GM08714 (cell line): ENCODE measurements at regions not wholly inside any gene's neighbourhood (a gene's known extent, or its start where the extent isn't known, plus 50 kb on each side); places are given as distances from the start of the nearest gene placed in this dataset.

ENCODE experiments used
- H3K4me3 ChIP-seq: fragments of 200-500 bp; sonication (Bioruptor generic); 2 replicates; pipeline ENCODE4 v1.5.1; 2014; ENCODE audit warnings: mild to moderate bottlenecking, low read length, inconsistent platforms
- ZNF274 ChIP-seq: IDR thresholded peaks from 2 replicates; pipeline ENCODE4 v1.6.1; 2012; ENCODE audit warnings: mild to moderate bottlenecking, low read depth, low read length

DNA sequence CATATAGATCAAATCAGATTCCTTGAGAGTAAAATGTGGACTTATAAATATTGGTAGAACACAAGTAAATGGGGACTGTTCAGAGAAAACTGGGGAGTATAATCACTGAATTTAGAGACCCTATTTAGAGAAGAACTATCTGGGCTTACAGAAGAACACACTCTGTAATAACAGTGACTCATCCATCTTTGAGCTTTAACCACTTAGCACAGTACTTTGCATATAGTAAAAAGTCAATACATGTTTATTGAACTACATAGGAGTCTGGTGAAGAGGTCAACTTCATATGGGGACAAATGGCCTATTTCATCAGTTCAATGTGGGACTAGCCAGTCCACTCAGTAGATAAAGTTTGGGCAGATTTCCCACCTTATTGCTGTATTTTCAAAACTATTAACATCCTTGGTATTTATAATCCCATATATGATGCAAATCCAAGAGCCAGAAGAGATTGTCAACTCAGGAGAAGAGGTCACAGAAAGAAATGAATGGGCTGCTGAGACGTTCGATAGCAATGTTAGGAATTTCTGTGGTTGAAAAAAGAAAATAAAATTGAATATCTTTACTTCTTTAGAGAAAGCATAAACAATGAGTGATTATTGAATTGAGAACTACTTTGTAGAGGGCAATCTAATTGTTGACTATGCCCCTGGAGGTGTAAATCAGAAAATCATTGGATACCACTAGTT, 119.3 kb upstream of the CACNA2D1 start:
- TF ChIP-seq ZNF274: no peak
- H3K4me3 ChIP-seq: no peak overlapping the region

DNA sequence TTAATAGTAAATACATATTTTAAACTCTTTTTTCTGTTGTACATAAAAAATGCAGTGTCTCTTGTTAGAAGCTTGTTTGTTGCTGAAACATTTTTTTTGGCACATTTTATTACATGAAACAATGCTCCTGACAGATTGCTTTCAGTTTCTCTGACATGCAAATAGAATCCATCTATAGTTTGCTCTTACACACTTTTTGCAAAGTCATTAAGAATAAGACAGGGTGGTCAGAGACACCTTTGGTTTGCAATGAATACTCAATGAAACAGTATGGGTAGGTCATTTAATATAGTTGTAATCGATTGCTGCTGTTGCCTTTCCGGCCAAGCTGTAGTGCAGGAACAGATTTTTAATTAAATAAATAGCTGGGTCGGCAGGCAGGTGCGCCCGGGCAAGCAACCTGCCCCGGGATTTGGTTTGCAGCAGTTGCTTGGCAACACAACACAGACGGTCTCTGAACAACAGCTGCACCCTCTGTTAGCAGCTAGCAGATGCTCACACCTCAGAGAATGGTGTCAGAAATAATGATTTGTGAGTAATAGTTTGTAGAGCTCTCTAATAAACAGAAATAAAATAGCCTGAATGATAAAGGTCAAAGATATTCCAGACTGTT, 115.7 kb upstream of the CACNA2D1 start:
- peak overlapping the region; percentile 59 for H3K4me3 ChIP-seq

DNA sequence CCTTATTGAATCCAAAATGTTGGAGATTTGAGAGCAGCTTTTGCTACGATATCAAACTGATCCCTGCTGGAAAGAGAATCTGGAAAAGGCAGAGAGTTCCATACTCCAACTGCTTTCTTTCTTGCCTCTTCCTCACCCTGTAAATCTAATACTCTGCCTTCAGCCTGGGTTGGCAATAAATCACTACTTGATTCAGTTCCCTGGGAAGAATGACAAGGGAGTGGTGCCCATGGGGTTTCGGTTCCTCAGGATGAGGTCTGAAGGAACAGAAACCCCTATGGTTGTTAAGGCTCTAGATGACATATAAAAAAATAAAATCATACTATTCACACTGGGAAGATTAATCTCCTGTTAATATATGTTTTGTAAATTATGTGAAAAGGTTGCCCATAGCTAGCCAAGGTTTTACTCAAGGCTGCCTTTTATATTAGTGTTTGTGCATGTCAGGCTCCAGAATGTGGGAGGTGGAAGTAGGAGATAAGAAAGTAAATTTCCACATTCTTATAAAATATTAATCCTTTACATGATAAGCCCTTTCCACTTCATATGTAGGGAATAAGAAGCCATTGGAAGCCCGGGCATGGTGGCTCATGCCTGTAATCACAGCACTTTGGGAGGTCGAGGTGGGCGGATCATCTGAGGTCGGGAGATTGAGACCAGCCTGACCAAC, 106.2 kb upstream of the CACNA2D1 start:
- H3K4me3 ChIP-seq: no peak overlapping the region
- no peak for TF ChIP-seq ZNF274

More for the DNA sequence above, 115.7 kb upstream of the CACNA2D1 start:
- TF ChIP-seq ZNF274: no peak

DNA sequence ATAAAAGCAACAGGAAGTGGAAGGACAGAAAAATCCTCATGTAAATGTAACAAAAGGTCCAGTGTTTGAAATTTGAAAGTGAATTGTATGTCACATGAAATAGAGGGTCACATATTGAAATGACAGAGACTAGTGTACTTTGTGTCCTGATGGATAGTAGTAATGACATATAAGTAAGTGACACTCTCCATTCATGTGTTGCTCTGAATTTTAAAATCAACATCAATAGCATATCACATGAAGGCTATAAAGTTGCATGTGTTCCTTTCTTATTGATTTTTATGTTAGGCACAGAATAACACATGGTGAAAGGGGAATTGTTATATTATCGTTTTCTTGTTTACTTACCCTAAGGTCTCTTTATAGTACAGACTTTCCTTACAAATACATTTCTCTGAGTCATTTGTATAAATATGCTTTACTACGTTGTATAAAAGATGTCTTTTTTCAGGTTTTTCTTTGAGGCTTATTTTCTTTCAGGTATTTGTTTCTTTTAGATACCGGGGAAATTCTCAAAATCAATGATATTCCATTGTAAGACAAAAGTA, 104.6 kb upstream of the CACNA2D1 start:
- no peak overlapping the region for H3K4me3 ChIP-seq
- no peak for TF ChIP-seq ZNF274

DNA sequence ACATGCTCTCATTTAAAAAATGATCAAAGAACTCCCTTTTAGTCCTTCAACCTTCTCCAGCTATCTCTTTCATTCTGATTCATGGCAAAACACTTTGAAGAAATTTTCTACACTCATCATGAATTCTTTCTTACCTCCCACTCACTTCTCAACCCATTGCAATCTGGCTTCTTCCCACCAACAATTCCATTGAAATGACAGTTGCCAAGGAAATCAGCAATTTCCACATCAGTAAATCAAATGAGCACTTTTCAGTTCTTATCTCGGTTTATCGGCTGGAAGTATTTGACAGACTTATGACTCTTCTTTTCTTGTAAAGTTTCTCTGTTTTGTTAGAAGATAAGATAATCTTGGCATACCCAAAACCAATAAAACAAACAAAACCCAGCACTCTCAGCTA, 99.1 kb upstream of the CACNA2D1 start:
- no peak overlapping the region for H3K4me3 ChIP-seq
- no peak for TF ChIP-seq ZNF274

DNA sequence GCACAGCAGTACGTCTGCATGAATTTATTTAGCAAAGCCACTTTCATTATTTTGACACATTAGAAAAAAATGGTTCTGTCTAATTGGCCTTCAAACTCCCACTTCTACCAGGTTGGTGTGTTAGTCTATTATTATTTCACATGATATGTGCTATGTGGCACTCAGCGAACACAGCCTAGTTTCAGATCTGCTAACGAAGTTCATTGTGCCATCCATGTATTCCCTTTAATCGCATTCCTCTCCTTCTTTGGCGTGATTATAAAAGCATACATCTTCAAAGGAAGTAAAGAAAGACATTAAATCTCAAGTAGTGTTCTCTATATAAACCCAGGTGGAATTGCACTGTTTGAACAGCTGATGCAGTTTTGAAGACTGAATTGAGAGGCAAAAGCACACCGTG, 96.4 kb upstream of the CACNA2D1 start:
- no peak for TF ChIP-seq ZNF274

DNA sequence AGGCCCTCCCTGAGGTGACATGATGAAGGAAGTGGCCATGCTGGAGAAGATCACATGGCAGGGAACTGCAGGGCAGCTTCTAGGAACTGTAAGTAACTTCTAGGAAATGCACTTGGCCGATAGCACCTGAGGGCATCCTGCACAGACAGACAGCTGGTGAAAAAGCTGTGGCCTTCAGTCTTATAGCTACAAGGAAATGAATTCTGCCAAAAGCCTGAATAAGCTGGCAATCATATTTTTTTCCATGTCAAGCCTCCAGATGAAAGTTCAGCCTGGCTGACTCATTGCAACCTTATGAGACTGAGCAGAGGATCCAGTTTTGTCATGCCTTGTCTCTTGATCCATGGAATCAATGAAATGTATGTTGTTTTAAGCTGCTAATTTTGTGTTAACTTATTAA, 91.1 kb upstream of the CACNA2D1 start:
- no peak for TF ChIP-seq ZNF274
- no peak overlapping the region for H3K4me3 ChIP-seq

More for the DNA sequence above, 96.4 kb upstream of the CACNA2D1 start:
- no peak overlapping the region for H3K4me3 ChIP-seq

DNA sequence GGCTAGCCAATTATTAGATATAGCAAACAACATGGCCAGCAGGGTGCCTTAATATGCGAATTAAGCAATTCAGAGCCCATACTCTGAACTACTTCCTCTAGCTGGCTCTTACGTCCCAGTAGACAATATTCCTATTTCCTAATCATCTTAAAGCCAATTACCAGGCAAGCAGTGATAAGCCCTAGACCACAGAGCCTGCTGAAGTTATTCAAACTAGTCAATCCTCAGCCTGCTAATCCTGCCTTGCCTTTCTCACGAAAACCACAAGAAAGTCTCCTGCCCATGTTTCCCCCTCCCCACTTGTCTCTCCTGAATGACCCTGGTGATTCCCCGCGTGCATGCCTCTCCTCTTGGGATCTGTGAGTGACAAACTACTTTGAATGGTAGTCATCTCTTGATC, 86.8 kb upstream of the CACNA2D1 start:
- TF ChIP-seq ZNF274: no peak

DNA sequence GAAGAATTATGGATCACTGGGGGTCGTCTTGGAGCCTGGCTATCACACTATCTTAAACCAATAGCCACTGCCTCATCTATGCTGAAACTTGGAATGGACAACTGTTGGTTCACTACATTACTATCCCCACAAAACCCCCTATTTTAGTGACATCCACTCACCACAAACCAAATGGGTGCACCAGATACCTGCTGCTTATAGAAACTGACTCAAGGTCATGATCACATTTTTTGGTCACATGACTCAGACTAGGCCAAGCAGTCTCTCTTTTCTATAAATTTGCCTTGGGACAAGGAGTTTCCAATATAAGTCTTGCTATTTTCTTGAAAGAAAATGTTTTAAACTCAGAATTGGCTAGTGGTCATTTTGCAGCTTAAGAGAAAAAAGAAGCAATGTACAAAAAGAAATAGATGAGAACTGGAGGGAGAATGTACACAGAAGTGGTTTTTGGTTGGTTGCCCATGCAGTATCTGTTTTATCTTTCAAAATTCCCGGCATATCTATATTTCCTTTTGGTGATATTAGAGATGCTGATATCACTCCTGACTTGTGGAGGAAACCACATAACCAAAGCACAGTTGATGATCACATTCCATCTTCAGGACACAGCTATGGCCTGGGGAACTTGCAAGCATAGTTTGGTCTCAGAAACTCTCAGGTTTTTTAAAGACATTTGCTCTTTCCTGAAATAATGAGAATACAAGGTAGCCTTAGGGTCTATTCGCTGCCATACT, 85.2 kb upstream of the CACNA2D1 start:
- TF ChIP-seq ZNF274: no peak
- H3K4me3 ChIP-seq: no peak overlapping the region

More for the DNA sequence above, 86.8 kb upstream of the CACNA2D1 start:
- no peak overlapping the region for H3K4me3 ChIP-seq

DNA sequence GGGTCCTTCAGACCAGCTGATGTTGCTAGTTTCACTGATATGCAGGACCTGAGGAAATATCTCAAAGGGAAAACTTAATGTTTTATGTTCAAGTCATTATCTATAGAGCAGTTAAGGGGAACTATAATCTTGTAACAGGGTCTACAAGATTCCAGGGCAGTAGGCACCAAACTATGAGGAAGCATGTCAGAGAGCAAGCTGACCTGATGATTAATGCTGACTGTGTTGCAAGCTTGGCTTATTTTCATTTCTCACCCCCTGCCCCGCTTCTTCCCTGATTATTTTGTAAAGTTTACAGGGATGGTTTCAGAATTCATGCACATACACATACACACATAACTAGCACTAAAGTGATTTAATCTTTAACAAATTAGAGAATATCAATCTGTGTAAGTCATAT, 84.3 kb upstream of the CACNA2D1 start:
- no peak overlapping the region for H3K4me3 ChIP-seq
- TF ChIP-seq ZNF274: no peak

DNA sequence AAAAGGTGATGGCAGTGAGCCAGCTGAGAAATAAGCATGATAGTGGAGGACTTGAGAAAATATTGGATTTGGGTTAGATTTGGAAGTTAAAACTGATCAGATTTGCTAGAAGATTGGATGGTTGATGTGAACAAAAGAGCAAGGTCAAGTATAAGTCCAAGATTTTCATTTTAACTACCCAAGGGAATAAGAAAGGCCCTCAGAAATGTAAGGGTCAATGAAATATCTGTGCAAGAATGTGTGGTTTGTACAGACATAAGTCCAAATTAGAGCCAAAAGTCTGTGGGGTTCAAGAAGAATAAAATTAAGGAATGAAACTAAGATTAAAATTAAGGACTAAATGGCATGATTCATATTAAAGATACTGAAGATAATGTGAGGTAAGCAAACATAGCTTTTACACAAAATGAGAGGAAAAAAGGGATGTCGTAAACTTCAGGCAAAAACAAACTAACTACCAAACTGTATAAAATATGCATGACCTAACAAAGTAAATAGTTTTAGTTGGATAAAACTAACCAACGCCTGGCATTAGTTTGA, 78.4 kb upstream of the CACNA2D1 start:
- no peak overlapping the region for H3K4me3 ChIP-seq
- no peak for TF ChIP-seq ZNF274

DNA sequence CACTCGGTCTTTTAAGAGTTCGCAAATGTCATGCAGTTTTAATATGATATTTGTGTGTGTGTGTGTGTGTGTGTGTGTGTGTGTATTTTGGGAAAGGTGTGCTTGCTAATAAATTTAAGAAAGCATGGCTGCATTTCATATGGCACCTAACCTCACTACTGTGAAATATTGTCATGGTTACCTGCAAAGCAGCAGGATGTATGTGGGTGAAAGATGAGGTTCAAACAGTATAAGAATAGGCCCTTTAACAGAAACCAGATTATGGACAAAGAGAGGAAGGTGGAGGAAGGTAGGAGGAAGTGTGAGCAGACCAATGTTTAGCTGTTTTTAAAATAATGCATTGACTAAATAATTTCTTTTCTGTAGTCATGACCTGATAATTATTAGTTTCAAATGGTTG, 73.5 kb upstream of the CACNA2D1 start:
- TF ChIP-seq ZNF274: no peak
- no peak overlapping the region for H3K4me3 ChIP-seq

DNA sequence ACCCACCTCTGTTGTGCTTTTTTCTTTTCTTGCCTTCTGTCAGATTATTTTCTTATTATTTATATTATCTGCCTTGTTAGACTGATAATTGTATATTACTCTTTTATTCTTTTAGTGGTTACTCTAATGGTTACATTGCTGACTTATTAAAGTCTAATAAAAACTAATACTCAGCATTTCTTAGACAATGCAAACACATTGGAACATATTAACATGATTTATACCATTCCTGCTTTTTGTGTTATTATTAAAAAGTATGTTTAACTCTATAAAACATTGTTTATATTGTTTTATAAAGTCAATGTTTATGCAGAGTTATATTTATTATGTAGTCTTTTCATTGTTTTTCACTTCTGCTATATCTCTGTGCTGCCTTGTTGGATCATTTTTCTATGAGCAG, 68.0 kb upstream of the CACNA2D1 start:
- no peak for TF ChIP-seq ZNF274
- H3K4me3 ChIP-seq: no peak overlapping the region
